ENCODE measurements at regions not wholly inside any gene's neighbourhood (a gene's known extent, or its start where the extent isn't known, plus 50 kb on each side); places are given as distances from the start of the nearest gene placed in this dataset.

DNA sequence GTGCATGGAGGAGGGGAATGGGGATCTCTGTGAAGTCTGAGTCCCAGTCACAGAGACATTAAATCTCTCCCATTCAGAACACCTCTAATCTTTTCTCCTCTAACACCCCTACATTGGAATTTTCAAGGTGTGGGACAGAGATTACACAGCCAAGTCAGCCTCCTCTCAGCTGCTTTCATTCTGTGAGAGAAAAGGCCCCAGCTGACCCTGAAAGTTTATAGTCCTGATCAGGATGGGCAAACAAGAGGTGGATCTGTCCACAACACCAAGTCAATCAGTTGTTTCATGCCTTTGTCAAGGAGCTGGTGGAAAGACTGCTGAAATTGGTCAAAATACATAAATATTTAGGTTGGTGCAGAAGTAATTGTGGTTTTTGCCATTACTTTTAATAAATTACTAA is 218.9 kb downstream of the SEC23A start:
- H2AFZ ChIP-seq (ENCODE audit: low read depth, low read length), result no peak overlapping the region
- H3K9me3 ChIP-seq (ENCODE audit: insufficient read depth, low read length), result no peaks in the 10 kb centered on the region
- H3K4me1 ChIP-seq (ENCODE audit: low read length), result no peaks in the 10 kb centered on the region
- H3K36me3 ChIP-seq (replicated peaks; ENCODE audit: low read depth, low read length), result no peaks in the 10 kb centered on the region
- TF ChIP-seq EZH2phosphoT487 (IDR thresholded peaks at IDR 0.05; ENCODE audit: low read depth), result no peak
- TF ChIP-seq, protein P1, sequence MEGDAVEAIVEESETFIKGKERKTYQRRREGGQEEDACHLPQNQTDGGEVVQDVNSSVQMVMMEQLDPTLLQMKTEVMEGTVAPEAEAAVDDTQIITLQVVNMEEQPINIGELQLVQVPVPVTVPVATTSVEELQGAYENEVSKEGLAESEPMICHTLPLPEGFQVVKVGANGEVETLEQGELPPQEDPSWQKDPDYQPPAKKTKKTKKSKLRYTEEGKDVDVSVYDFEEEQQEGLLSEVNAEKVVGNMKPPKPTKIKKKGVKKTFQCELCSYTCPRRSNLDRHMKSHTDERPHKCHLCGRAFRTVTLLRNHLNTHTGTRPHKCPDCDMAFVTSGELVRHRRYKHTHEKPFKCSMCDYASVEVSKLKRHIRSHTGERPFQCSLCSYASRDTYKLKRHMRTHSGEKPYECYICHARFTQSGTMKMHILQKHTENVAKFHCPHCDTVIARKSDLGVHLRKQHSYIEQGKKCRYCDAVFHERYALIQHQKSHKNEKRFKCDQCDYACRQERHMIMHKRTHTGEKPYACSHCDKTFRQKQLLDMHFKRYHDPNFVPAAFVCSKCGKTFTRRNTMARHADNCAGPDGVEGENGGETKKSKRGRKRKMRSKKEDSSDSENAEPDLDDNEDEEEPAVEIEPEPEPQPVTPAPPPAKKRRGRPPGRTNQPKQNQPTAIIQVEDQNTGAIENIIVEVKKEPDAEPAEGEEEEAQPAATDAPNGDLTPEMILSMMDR (IDR thresholded peaks at IDR 0.05; ENCODE audit: low read depth, low read length), result no peak
- no peak overlapping the region for H3K4me2 ChIP-seq (ENCODE audit: low read length)
- H3K27ac ChIP-seq (ENCODE audit: low read length), result no peak overlapping the region
- no peaks in the 10 kb centered on the region for H3K79me2 ChIP-seq (ENCODE audit: low read length)
- no peak overlapping the region for H3K9ac ChIP-seq (ENCODE audit: low read length)
- H4K20me1 ChIP-seq (ENCODE audit: insufficient read depth, low read length), result no peaks in the 10 kb centered on the region
- no peak overlapping the region for H3K4me3 ChIP-seq (ENCODE audit: low read length)
- no peaks in the 10 kb centered on the region for H3K27me3 ChIP-seq (ENCODE audit: low read depth, low read length)

DNA sequence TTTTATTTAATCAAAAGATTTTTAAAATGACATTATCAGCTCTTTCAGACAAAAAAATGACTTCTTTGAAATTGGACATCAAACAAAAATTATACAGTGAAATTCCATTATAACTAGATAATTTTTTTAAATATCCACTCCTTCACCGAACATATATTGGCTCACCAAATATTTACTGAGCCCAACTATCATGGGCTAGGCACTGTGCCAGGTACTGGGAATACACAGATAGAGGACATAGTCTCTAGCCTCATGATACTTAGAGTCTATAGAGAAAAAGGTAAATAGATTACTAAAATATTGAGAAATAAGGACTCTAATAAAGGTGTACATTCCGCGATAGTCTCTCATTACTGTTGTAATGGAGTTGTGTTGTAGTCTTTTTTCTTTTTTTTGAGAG is 219.9 kb downstream of the SEC23A start:
- Histone ChIP-seq H4K20me1 (ENCODE audit: insufficient read depth, low read length) (no peaks in the 10 kb centered on the region), H3K9ac (ENCODE audit: low read length) (no peak overlapping the region), H2AFZ (ENCODE audit: low read depth, low read length) (no peak overlapping the region), H3K36me3 (replicated peaks; ENCODE audit: low read depth, low read length) (no peaks in the 10 kb centered on the region), H3K4me3 (ENCODE audit: low read length) (no peak overlapping the region), H3K4me2 (ENCODE audit: low read length) (no peak overlapping the region), H3K79me2 (ENCODE audit: low read length) (no peaks in the 10 kb centered on the region), H3K4me1 (ENCODE audit: low read length) (no peaks in the 10 kb centered on the region), H3K9me3 (ENCODE audit: insufficient read depth, low read length) (no peaks in the 10 kb centered on the region), H3K27ac (ENCODE audit: low read length) (no peak overlapping the region), H3K27me3 (ENCODE audit: low read depth, low read length) (no peaks in the 10 kb centered on the region)
- TF ChIP-seq EZH2phosphoT487 (IDR thresholded peaks at IDR 0.05; ENCODE audit: low read depth), result no peak
- TF ChIP-seq, protein P1 (IDR thresholded peaks at IDR 0.05; ENCODE audit: low read depth, low read length), result no peak

DNA sequence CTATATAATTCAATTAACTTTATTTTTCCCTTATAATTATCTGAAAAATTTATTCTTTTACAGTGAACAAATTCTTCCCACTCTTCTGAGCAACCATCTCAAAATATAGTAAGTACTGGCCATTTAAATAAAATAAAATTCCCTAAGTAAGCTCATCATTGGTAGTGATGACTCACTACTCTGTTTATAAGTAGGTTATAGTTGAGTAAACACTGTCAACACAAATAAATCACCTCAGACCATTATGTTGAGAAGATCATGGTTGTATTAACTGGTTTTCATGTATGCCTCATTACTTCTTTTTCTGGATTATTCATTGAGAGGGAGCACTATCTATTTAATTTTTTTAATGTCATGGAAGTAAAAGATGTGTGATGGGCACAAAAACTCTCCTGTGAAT is 220.5 kb downstream of the SEC23A start:
- H4K20me1 ChIP-seq (ENCODE audit: insufficient read depth, low read length), result no peaks in the 10 kb centered on the region
- TF ChIP-seq, protein P1 (IDR thresholded peaks at IDR 0.05; ENCODE audit: low read depth, low read length), result no peak
- TF ChIP-seq EZH2phosphoT487 (IDR thresholded peaks at IDR 0.05; ENCODE audit: low read depth), result no peak
- no peaks in the 10 kb centered on the region for H3K9me3 ChIP-seq (ENCODE audit: insufficient read depth, low read length)
- H2AFZ ChIP-seq (ENCODE audit: low read depth, low read length), result no peak overlapping the region
- no peaks in the 10 kb centered on the region for H3K36me3 ChIP-seq (replicated peaks; ENCODE audit: low read depth, low read length)
- H3K4me1 ChIP-seq (ENCODE audit: low read length), result no peaks in the 10 kb centered on the region
- no peak overlapping the region for H3K27ac ChIP-seq (ENCODE audit: low read length)
- no peak overlapping the region for H3K4me3 ChIP-seq (ENCODE audit: low read length)
- no peaks in the 10 kb centered on the region for H3K79me2 ChIP-seq (ENCODE audit: low read length)
- H3K4me2 ChIP-seq (ENCODE audit: low read length), result no peak overlapping the region
- H3K27me3 ChIP-seq (ENCODE audit: low read depth, low read length), result no peaks in the 10 kb centered on the region
- H3K9ac ChIP-seq (ENCODE audit: low read length), result no peak overlapping the region

DNA sequence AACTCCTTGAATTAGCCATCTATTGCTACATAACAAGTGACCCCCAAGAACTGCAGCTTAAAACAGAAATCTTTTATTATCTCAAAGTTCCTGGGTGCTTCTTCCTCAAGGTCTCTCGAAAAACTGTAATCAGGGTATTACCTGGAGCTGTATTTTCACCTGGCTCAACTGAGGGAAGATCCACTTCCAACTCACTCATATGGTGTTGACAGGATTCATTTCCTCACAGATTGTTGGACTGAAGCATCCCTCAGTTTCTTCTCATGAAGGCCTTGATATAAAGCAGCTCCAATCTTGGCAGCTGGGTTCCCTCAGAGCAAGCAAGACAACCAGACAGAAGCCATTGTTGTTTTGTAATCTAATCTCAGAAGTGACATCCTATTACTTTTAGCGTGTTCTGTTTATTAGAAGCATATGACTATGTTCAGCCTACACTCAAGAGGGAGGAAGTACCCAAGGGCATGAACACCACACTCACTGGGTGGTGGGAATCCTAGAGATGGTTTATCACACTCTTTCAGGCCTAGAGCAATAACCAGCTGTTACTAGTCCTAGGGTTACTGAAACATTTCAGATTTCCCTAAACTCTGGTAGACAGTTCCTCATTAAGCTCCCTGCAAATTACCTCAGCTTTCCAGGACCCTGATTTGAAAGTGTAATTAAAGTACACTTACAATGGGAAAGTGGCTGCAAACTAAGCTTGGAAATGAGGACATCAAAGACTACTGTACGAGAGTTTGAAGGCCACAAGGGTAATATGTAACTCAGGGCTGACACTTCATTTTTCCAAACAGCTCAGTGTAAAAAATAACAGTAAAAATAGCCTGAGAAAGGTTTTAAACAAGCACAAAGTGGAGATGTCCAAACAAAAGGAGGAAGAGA is 222.2 kb downstream of the SEC23A start:
- Histone ChIP-seq H3K4me1 (ENCODE audit: low read length) (no peaks in the 10 kb centered on the region), H3K9ac (ENCODE audit: low read length) (no peak overlapping the region), H4K20me1 (ENCODE audit: insufficient read depth, low read length) (no peaks in the 10 kb centered on the region), H3K4me2 (ENCODE audit: low read length) (no peak overlapping the region), H3K9me3 (ENCODE audit: insufficient read depth, low read length) (no peaks in the 10 kb centered on the region), H3K27ac (ENCODE audit: low read length) (no peak overlapping the region), H3K27me3 (ENCODE audit: low read depth, low read length) (no peaks in the 10 kb centered on the region), H3K79me2 (ENCODE audit: low read length) (no peaks in the 10 kb centered on the region), H3K4me3 (ENCODE audit: low read length) (no peak overlapping the region), H3K36me3 (replicated peaks; ENCODE audit: low read depth, low read length) (no peaks in the 10 kb centered on the region), H2AFZ (ENCODE audit: low read depth, low read length) (no peak overlapping the region)
- TF ChIP-seq, protein P1 (IDR thresholded peaks at IDR 0.05; ENCODE audit: low read depth, low read length), result no peak
- TF ChIP-seq EZH2phosphoT487 (IDR thresholded peaks at IDR 0.05; ENCODE audit: low read depth), result no peak

Measured in OCI-LY3 (cell line).